GM12865 (cell line): ENCODE measurements at regions not wholly inside any gene's neighbourhood (a gene's known extent, or its start where the extent isn't known, plus 50 kb on each side); places are given as distances from the start of the nearest gene placed in this dataset.

ENCODE experiments used
- DNase-seq: peaks from one replicate; pipeline ENCODE4 v3.0.0; 2010; ENCODE audit warnings: low read depth
- H3K4me3 ChIP-seq: 2 replicates; pipeline ENCODE4 v1.5.1; 2011; ENCODE audit warnings: mild to moderate bottlenecking, low read depth, low read length, control low read depth
- CTCF ChIP-seq: IDR thresholded peaks from 2 replicates; pipeline ENCODE4 v1.5.1; 2011; ENCODE audit warnings: low read length, control low read depth, low read depth, inconsistent platforms; ENCODE audit not compliant: insufficient read depth; ENCODE audit errors: missing control alignments

GRCh38 chr7:125645770-125646169 lies 716.1 kb upstream of the POT1 start:
- no peak for TF ChIP-seq CTCF

GRCh38 chr7:125644109-125644508 lies 714.5 kb upstream of the POT1 start:
- TF ChIP-seq CTCF: no peak
- no peak overlapping the region for H3K4me3 ChIP-seq
- no peak for DNase-seq

More at GRCh38 chr7:125645770-125646169, 716.1 kb upstream of the POT1 start:
- DNase-seq: no peak
- H3K4me3 ChIP-seq: no peak overlapping the region

GRCh38 chr7:125643302-125643701 lies 713.7 kb upstream of the POT1 start:
- no peak for DNase-seq

GRCh38 chr7:125641884-125642283 lies 712.3 kb upstream of the POT1 start:
- TF ChIP-seq CTCF: no peak
- no peak overlapping the region for H3K4me3 ChIP-seq
- no peak for DNase-seq

More at GRCh38 chr7:125643302-125643701, 713.7 kb upstream of the POT1 start:
- no peak overlapping the region for H3K4me3 ChIP-seq
- TF ChIP-seq CTCF: no peak

- no peak for TF ChIP-seq CTCF
- DNase-seq: no peak
- no peak overlapping the region for H3K4me3 ChIP-seq
Observed at GRCh38 chr7:125636320-125636962, 706.8 kb upstream of the POT1 start.

- no peak overlapping the region for H3K4me3 ChIP-seq
- TF ChIP-seq CTCF: no peak
- DNase-seq: no peak
Observed at GRCh38 chr7:125618516-125618915, 688.9 kb upstream of the POT1 start.

GRCh38 chr7:125611582-125611981 lies 682.0 kb upstream of the POT1 start:
- no peak overlapping the region for H3K4me3 ChIP-seq
- TF ChIP-seq CTCF: no peak
- no peak for DNase-seq
